ENCODE measurements at regions not wholly inside any gene's neighbourhood (a gene's known extent, or its start where the extent isn't known, plus 50 kb on each side); places are given as distances from the start of the nearest gene placed in this dataset.

GRCh38 chr13:63472711-63473110, 2057.1 kb upstream of the PCDH20 start:
- no peaks in the 10 kb centered on the region for H3K4me1 ChIP-seq
- H3K36me3 ChIP-seq: no peaks in the 10 kb centered on the region
- no peak for DNase-seq
- no peaks in the 10 kb centered on the region for H3K9me3 ChIP-seq
- no peaks in the 10 kb centered on the region for H3K27me3 ChIP-seq
- no peak overlapping the region for H3K4me3 ChIP-seq (ENCODE audit: low read depth, low read length)
- TF ChIP-seq CTCF (IDR thresholded peaks at IDR 0.05; ENCODE audit: low read depth, low read length): no peak

- Histone ChIP-seq H3K4me3 (ENCODE audit: low read depth, low read length) (no peak overlapping the region), H3K27me3 (no peaks in the 10 kb centered on the region), H3K4me1 (peaks cover 2% of the 10 kb centered on the region; the same call in 1 of the 2 replicates), H3K36me3 (no peaks in the 10 kb centered on the region), H3K9me3 (no peaks in the 10 kb centered on the region)
- TF ChIP-seq CTCF (IDR thresholded peaks at IDR 0.05; ENCODE audit: low read depth, low read length): no peak
- peak; percentile 38 for DNase-seq
Observed at GRCh38 chr13:63463782-63464610, 2048.3 kb upstream of the PCDH20 start.

- H3K4me3 ChIP-seq (ENCODE audit: low read depth, low read length): no peak overlapping the region
- peaks cover 2% of the 10 kb centered on the region; the same call in 1 of the 2 replicates for H3K4me1 ChIP-seq
- no peaks in the 10 kb centered on the region for H3K27me3 ChIP-seq
- DNase-seq: no peak
- no peaks in the 10 kb centered on the region for H3K9me3 ChIP-seq
- TF ChIP-seq CTCF (IDR thresholded peaks at IDR 0.05; ENCODE audit: low read depth, low read length): no peak
- H3K36me3 ChIP-seq: no peaks in the 10 kb centered on the region
Observed at GRCh38 chr13:63460462-63461090, 2044.9 kb upstream of the PCDH20 start.

- no peaks in the 10 kb centered on the region for H3K9me3 ChIP-seq
- no peaks in the 10 kb centered on the region for H3K36me3 ChIP-seq
- DNase-seq: no peak
- TF ChIP-seq CTCF (IDR thresholded peaks at IDR 0.05; ENCODE audit: low read depth, low read length): no peak
- H3K27me3 ChIP-seq: no peaks in the 10 kb centered on the region
- H3K4me3 ChIP-seq (ENCODE audit: low read depth, low read length): no peak overlapping the region
- H3K4me1 ChIP-seq: peaks cover 2% of the 10 kb centered on the region; the same call in 1 of the 2 replicates
Observed at GRCh38 chr13:63457186-63457585, 2041.5 kb upstream of the PCDH20 start.

- no peak for DNase-seq
- Histone ChIP-seq H3K27me3 (no peaks in the 10 kb centered on the region), H3K9me3 (no peaks in the 10 kb centered on the region), H3K36me3 (no peaks in the 10 kb centered on the region), H3K4me1 (peaks cover under 1% of the 10 kb centered on the region; the same call in 1 of the 2 replicates), H3K4me3 (ENCODE audit: low read depth, low read length) (no peak overlapping the region)
- peak; percentile 45 for TF ChIP-seq CTCF (IDR thresholded peaks at IDR 0.05; ENCODE audit: low read depth, low read length)
Observed at GRCh38 chr13:63455938-63456337, 2040.3 kb upstream of the PCDH20 start.

GRCh38 chr13:63449550-63449949, 2033.9 kb upstream of the PCDH20 start:
- DNase-seq: no peak
- H3K36me3 ChIP-seq: no peaks in the 10 kb centered on the region
- no peak overlapping the region for H3K4me3 ChIP-seq (ENCODE audit: low read depth, low read length)
- H3K4me1 ChIP-seq: no peaks in the 10 kb centered on the region
- H3K27me3 ChIP-seq: no peaks in the 10 kb centered on the region
- no peak for TF ChIP-seq CTCF (IDR thresholded peaks at IDR 0.05; ENCODE audit: low read depth, low read length)
- H3K9me3 ChIP-seq: no peaks in the 10 kb centered on the region

Data from BE2C (cell line).